Fibroblast of peridontal ligament (primary cell): ENCODE measurements at regions not wholly inside any gene's neighbourhood (a gene's known extent, or its start where the extent isn't known, plus 50 kb on each side); places are given as distances from the start of the nearest gene placed in this dataset.
A peak's percentile ranks its signal among the peaks of the same experiment; 100 is the strongest.

Experiments used
- DNase-seq: peaks from one replicate; pipeline ENCODE4 v3.0.0-alpha.2; 2010; ENCODE audit errors: extremely low read depth

DNA sequence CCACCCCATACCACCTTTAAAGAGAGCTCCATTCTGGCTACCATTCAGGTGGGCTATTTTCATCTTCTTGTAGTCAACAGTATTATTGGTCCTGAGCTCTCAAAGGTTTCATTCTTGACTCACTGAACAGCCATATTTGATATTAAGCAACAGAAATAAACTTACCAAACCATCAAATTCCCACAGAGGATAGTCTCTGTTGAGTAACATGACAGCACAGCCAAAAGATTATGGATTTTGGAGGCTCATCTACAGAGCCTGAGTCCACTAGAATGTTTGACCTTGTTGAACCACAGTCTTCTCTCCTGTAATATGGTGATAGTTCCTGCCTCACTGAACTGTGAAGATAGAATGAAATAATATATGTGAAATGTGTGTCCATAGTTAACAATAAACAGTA is 276.3 kb upstream of the LDB2 start:
- DNase-seq = peak; percentile 48

DNA sequence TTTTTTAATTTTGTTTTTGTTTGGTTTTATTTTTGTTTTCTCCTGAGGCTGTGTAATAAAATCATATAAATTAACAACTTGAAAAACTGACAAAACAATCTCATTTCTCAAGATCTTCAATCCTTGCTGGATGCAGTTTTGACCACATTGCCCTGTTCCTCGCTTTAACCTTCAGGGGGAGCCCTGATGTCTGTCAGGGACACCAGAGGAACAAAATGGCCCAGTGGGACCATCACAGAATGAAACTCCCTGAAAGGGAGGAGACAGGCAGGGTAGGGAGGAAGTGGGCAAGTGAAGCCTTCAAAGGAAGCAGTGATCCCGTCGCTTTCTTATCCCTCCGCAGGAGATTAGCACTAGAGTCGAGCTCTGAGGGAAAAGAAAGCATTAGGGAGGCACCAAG is 274.9 kb upstream of the LDB2 start:
- no peak for DNase-seq

DNA sequence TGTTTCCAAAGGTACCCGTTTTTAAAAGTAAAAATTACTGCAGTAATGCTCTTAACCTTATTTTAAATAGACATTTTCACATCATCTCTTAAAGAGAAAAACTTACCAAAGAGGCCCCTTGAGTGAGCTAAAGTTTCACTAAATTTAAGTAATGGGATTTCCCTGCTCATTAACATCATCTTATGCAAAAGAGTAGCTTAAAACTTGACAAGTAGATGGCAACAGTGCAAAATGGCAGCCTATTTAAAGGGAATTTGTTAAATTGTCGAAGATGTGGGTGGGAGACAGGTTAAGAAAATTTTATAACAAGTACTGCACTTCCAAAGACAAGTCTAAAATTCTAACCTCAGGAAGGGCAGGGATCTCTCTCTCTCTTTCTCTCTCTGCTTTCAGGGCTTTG is 271.7 kb upstream of the LDB2 start:
- DNase-seq = no peak

DNA sequence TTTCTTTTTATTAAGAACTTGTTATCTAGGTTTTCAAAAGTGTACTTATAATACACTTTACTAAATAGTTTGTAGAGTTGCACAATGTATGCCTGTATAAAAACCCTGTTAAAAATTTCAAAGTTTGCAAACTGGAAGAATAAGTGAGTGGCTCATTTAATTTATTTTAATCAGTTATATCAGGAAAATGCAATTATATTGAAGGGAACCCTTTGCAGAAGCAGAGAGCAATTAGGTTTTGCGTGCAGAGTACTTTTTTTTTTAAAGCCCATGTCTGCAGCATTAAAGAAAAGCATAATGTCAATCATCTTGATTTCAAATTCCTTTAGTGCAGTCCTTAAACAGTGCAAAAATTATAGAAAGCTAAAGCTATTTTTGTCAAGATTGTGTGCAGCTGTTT is 271.3 kb upstream of the LDB2 start:
- no peak for DNase-seq

DNA sequence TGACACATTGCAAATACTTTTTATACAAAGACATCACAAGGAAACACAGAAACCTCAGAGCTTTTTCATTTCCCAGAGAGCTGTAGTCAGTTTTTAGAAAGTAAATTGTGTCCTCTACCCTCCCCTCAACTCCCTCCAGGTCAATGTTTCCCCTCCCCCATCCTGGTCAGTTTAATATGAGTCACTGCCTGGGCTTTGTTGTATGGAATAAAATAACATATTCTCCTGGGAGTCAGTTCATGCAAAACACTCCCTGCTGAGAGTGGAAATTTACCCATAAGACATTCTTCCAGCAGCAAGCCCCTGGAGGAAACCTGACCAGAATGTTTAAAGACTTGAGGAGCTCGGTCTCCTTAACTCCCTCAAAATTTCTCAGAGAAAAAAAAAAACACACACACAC is 270.1 kb upstream of the LDB2 start:
- DNase-seq = peak; percentile 89

DNA sequence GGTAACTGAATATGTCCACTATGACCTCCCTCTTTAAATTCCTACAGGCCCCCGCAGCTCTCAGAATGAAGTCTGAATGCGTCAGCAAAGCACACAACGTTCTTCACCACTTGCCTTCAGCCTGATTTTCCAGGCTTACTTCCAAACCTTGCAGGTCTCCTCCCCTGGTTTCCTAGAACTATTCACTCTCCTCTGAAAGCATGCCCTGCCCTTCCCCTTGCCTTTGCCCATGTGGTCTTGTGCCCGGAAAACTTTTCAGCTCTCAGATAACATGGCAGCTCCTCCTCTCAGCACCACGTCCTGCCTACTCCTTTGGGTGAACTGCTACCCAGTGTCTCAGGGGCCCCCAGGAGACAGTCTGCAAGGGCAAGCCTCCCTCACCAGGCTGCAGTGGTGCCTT is 268.5 kb upstream of the LDB2 start:
- peak; percentile 30 for DNase-seq

DNA sequence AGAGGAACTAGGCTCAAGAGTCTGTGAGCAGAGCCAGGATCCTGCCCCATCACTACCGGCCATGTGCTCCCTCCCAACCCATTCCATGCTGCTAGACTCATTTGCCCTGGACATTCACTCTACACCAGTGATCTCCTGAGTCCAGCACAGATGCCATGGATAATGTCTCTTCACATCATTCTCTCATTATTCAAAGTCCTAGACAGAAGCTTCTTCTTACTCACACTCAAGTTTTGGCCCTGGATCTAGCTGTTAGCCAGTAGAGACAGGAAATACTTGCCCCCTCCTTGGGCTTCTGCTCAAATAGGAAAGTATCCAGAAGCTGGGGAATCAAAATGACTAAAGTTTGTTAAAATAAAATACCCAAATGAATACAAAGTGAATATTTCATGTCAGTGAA is 266.8 kb upstream of the LDB2 start:
- no peak for DNase-seq

DNA sequence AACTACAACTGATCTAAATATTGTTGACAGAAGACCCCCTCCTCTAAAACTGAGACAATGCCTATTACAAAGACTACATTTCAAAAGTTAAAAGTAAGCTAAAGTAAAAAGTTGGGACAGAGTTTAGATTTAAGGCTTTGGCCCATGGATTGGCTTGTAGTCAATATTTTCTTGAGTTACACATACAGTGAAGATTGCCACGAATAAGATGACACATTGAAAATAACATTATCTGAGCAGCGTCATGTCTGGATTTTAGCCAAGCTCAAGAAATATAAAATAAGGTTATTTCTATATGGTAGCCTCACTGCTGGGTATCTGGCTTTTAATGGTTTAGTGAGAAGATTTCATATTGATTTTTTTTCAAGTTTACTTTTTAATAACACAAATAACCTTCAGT is 266.2 kb upstream of the LDB2 start:
- peak; percentile 33 for DNase-seq

DNA sequence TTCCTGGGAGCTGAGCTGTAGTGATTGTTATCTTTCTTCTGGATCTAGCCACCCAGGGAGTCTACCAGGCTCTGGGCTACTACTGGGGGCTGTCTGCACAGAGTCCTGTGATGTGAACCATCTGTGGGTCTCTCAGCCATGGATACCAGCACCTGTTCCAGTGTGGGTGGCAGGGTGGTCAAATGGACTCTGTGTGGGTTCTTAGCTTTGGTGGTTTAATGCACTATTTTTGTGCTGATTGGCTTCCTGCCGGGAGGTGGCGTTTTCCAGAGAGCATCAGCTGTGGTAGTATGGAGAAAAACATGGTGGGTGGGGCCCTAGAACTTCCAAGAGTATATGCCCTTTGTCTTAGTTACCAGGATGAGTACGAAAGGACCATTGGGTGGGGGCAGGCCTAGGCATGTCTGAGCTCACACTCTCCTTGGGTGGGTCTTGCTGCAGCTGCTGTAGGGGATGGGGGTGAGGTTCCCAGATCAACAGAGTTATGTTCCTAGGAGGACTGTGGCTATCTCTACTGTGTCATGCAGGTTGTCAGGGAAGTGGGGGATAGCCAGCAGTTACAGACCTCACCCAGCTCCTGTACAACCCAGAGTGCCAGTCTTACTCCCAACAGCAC is 264.8 kb upstream of the LDB2 start:
- DNase-seq = no peak

DNA sequence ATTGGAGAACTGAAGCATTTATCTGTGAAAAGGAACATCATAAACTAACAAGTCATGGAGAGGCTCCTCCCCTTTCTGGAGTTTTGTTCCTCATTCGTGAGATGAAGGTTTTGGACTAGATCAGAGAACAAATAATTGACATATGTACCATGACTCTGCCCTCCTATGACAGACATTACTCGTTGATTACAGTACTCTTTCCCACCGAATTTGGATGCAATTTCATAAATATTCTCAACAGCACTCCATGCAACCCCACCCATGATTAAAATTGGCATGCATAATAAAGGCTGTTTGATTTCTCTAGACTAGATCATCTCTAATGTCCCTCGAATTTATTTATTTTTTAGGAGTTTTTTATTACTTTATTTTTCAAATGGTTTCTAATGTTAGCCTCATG is 258.9 kb upstream of the LDB2 start:
- no peak for DNase-seq

DNA sequence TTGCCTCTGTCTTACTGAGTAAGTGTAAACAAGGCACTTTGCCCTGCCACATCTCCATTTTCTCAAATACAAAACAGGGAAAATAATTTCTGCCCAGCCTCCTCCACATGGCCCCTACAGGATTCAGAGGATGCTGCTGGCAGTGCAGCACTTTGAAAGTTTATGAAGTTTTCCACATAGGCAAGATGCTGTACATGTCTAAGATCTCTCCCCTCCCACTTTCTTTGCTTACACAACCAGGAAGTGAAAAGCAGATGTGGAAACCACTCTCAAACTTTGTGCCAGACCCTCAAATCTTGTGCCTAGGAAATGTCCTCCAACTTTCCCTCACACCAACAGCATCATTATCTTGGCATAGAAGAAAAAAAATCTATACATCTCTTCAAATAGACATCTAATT is 257.0 kb upstream of the LDB2 start:
- peak; percentile 63 for DNase-seq

DNA sequence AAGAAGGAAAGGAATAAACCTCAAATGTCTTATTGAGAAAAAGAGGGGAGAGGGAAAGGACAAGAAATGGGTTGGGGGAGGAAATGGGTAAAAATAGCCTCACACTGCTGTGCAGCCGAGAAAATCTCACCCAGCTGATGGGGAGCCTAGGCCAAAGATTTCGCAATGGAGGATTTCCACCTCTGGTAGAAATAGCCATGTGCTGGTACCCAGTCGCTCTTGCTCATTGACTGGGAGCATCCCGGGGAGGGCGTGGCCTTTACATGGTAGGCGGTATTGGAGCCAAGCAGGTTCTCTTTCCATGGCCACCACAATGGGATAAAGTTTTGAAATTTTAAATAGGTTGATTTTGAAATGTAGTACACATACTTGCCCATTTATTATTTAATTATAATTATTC is 255.1 kb upstream of the LDB2 start:
- DNase-seq = no peak

DNA sequence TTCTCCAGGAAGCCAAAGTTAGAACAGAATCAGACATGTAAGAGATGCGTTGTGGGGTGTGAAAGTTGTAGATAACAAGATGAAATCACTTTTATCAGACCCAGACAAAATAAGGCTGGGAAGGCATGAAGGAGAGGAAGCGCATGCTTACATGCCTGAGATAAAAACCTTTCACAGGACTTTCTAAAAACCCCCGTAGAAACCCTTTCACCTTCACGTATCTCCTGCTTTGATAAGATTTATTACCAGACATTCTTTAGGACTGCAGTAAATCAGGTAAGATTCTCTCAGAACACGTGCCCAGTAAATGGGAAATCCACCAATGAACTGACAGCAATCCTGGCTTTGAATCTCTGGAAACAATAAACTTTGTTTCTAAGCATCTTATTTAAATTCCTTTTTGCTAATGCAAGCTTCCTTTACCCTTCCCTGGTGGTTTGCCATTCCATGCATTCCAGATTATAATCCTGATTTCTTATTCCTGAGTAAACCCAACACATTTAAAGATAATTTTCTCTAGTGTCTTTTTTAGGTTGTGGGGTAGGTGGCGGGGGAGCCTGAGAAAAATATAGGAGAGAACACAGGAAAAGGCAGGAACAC is 254.6 kb upstream of the LDB2 start:
- no peak for DNase-seq

DNA sequence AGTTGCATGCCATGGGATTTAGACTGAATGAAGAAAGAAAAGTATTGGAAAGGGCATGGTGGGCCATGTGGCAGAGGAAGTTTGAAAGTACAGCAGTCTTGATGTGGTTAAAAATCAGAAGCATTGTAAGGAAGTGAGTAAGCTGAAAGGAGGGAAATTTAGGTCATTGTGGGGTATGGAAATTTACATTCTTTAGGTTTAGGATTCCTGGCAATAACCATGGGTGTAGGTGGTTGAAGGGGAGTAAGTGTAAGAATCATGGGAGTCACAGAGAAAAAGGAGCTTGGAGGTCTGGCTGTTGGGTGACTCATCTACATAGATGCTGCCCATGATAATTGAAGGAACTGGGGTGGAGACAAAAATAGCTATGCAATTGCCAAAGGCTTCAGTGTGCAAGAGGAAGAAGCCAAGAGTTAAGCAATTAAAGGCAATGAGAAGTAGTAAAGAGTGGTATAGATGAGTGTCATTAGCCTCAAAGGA is 243.8 kb upstream of the LDB2 start:
- DNase-seq = peak; percentile 97

DNA sequence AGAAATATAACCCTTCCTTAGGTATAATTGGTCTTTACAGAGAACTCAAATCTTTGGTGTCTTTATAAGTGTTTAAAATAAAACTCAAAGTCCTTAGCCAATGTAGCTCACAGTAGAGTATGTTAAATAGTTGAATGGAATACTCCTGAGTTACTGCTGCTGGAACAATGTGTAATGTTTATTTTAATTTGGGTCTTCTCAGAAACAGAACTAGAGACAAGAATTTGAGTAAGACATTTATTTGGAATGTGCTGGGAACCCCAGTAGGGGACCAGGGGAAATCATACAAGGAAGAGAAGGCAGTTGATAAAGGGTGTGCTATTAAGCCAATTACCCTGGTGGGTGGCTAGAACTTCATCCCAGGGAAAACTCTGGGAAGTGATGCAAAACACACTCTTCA is 240.4 kb upstream of the LDB2 start:
- peak; percentile 57 for DNase-seq

DNA sequence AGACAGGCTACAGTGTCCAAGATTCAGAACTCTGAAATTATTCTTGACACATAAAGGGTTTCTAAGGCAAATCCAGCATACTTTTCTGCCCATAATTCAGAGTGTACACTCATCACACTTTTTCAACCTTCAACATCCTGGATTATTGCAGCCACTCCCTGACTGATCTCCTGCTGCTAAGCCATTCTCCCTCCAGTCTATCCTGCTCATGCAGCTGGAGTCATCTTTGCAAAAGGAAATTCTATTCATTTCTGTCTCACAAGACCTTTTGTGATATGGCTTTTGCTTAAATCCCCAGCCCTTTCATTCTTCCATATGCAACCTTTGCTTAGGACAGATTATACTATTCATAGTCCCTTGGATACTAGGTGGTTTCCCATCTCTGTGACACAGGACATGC is 236.1 kb upstream of the LDB2 start:
- DNase-seq = no peak

DNA sequence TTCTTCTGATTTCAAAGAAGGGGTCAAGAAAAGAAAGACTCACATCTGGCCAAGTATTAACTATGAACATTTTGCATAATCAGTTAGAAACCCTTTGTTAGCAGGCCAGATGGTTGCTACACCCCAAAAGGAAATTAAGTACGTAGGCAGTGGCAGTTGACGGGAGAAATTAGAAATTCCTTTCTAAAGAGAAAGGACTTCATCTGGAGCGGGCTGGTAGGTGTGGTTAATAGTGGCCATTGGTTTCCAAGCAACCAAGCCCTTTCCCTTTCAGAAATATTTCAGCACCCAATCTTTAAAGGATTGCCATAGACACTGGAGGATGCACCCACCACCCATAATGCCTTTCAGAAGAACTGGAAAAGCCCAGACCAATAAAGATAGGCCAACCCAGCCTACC is 235.7 kb upstream of the LDB2 start:
- no peak for DNase-seq

DNA sequence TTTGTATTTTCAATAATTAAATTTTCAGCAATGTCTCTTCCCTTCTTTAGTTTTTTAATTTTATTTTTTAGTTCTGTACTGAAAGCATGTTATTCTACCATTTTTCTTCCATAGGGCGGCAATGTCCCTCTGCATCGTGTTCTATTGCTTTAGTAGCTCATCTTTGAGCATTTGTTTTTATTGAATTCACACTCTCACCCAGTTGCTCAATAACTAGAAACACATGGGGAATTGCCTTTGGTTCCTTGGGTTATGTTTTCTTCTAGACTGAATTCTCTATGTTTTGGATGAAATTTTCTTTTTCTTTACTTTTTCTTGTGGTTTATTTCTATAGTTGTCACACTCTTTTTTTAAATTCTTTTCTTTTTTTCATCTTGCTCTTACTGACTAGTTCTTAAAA is 233.8 kb upstream of the LDB2 start:
- peak; percentile 64 for DNase-seq

DNA sequence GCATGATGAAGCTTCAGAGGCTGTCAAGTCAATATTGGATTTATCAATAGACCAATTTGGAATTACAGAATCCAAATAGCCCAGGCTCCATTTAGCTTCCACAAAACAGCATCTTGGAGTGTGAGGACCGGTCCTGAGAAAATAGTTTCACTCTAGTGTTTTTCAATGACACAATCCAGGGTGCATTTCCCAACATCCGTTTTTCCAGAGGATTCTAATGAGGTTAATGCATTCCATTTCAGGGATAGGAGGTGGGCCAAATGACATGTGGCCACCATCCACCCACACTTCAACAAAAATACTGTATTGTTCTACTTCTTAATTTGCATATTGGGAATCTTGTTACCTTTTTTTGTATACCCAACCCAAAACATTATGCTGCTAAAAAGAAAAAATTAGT is 229.8 kb upstream of the LDB2 start:
- DNase-seq = peak; percentile 65

DNA sequence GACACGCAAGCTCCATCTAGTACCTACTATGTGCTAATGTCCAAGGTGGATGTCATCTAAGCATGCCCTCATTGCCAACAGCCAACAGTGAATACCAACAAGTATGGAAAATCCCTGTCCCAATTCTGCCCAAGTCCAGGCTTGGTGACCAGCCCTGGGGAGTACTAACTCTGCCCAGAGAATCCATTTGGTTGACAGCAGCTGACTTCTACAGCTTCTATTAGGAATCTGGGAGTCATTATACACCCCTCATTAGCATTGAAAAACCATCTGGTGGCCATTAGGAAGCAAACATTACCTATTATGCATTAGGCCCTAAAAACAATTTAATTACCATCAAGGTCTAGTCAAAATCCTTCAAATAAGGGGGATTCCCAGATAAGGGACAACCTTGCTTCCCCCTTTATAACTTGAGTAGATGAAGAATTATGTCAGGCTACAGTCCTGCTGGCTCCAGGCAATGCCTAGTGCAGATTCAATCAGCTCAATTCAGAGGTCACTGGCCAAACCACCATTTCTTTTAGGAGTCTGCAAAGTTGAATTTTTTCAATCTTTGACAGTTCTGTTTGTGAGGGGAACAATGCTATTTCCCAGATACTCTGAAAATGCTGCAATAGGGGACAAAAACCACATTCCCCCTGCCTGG is 228.0 kb upstream of the LDB2 start:
- no peak for DNase-seq

DNA sequence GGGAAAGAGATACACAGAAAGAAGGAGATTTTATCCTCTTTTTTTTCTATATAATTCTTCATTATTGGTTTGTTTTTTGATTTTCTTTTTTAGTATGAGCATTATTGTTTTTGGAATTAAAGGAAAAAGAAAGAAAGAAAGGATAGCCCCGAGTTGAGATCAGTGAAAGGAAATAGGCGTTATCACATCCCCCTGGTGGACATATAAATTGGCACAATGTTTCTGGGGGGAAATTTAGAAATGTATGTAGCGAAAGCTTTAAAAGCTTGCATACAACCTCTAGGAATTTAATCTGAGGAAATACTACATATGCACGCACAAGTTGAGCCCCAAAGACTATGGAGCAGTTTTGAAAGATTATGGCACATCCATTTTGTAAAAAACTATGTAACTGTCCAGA is 226.3 kb upstream of the LDB2 start:
- no peak for DNase-seq

DNA sequence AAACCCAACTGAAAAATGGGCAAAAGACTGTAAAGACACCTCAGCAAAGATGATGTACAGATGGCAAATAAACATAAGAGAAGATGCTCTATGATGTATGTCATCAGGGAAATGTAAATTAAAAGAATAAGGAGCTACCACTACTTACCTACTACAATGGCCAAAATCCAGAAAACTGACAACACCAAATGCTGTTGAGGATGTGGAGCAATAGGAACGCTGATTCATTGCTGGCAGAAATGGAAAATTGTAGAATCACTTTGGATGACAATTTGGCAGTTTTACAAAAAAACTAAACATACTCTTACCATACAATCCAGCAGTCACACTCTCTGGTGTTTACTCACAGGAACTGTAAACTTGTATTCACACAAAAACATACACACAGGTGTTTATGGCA is 222.3 kb upstream of the LDB2 start:
- DNase-seq = no peak

DNA sequence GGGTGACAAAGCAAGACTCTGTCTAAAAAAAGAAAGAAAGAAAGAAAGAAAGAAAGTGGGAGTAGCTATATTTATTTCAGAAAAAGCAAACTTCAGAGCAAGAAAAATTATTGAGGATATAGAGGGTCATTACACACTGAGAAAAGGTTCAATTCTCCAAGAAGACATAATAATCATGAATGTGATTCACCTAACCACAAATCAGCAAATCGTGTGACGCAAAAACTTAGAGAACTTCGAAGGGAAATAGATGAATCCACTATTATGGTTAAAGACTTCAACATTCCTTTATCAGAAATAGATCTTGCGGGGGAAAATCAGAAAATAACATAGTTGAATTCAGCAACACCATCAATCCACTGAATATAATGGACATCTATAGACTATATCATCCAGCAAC is 219.3 kb upstream of the LDB2 start:
- peak; percentile 75 for DNase-seq

DNA sequence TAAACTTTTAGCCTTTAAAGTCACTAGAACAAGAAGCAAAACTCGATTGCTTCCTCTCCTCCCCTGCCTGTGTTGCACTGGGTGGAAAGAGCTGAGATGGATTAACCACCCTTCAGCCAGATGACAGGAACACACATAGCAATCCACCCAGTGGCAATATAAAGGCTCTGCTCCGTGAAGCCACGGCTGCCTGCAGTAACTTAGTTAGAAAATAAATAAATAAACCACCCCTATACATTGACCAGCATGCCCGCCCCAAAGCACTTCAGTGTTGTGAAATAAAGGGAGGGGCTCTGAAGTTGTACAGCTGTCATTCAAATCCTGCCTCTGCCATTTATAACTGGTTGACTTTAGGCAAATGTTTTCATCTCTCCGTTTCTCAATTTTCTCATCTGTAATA is 217.1 kb upstream of the LDB2 start:
- DNase-seq = no peak
